ENCODE measurements at regions not wholly inside any gene's neighbourhood (a gene's known extent, or its start where the extent isn't known, plus 50 kb on each side); places are given as distances from the start of the nearest gene placed in this dataset.
A peak's percentile ranks its signal among the peaks of the same experiment; 100 is the strongest.
"Not testable (repeated sequence)": the region's sequence is repeated elsewhere in the genome, so short reads cannot be mapped to it uniquely, and the experiment has no call there.

DNA sequence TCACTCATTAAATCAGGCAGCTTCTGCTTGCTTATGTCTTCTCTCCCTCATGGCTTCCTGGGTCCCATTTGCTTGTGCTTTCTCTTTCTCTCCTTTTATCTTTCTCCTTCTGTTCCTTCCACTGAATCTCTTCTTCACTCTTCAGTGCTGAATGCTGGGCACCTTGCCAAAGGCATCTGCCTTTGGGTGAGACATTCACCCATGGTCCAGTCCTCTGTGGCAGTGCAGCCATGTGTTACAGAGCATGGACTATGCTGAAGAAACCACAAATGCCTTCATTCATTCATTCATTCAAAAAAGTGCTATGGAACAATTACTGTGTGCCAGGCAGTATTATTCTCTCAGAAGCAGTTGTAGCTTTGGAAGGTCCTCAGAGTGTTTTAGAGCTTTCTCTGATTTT is 344.4 kb upstream of the STXBP6 start:
- no peak for DNase-seq
- in situ Hi-C loops (cut with HindIII; ENCODE audit: low pct_ligation_motif_present, low sequenced_read_pairs), result no loop called here

DNA sequence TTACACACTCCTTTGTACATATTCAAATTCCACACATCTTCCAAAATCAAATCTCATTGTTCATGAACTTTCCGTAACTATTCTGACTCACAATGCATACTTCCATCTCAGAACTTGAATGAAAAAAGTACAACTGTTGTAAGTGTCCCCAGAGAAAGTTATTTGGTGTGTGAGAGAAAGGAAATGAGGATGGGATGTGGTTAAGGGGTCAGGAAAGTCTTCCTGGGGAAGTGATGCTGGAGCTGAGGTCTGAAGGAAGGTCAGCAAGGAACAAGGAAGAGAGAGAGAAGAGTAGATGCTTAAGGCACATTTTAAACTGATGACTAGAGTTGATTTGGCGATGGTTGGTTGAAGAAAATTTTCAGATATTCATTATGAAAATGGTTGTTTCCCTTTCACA is 340.0 kb upstream of the STXBP6 start:
- H3K27ac ChIP-seq, result no peak overlapping the region
- no peaks in the 10 kb centered on the region for H3K27me3 ChIP-seq (replicated peaks)
- H3K4me3 ChIP-seq (ENCODE audit: low read depth, low read length), result no peak overlapping the region
- no peaks in the 10 kb centered on the region for H3K36me3 ChIP-seq (replicated peaks)
- TF ChIP-seq, protein P1, sequence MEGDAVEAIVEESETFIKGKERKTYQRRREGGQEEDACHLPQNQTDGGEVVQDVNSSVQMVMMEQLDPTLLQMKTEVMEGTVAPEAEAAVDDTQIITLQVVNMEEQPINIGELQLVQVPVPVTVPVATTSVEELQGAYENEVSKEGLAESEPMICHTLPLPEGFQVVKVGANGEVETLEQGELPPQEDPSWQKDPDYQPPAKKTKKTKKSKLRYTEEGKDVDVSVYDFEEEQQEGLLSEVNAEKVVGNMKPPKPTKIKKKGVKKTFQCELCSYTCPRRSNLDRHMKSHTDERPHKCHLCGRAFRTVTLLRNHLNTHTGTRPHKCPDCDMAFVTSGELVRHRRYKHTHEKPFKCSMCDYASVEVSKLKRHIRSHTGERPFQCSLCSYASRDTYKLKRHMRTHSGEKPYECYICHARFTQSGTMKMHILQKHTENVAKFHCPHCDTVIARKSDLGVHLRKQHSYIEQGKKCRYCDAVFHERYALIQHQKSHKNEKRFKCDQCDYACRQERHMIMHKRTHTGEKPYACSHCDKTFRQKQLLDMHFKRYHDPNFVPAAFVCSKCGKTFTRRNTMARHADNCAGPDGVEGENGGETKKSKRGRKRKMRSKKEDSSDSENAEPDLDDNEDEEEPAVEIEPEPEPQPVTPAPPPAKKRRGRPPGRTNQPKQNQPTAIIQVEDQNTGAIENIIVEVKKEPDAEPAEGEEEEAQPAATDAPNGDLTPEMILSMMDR (IDR thresholded peaks at IDR 0.05; ENCODE audit: low read depth, low read length, missing control alignments), result no peak
- in situ Hi-C loops (cut with HindIII; ENCODE audit: low pct_ligation_motif_present, low sequenced_read_pairs), result no loop called here
- no peak for DNase-seq

More for the DNA sequence above, 344.4 kb upstream of the STXBP6 start:
- Histone ChIP-seq H3K36me3 (replicated peaks) (no peaks in the 10 kb centered on the region), H3K27me3 (replicated peaks) (no peaks in the 10 kb centered on the region), H3K27ac (no peak overlapping the region), H3K4me3 (ENCODE audit: low read depth, low read length) (no peak overlapping the region)
- TF ChIP-seq, protein P1 (IDR thresholded peaks at IDR 0.05; ENCODE audit: low read depth, low read length, missing control alignments), result no peak

DNA sequence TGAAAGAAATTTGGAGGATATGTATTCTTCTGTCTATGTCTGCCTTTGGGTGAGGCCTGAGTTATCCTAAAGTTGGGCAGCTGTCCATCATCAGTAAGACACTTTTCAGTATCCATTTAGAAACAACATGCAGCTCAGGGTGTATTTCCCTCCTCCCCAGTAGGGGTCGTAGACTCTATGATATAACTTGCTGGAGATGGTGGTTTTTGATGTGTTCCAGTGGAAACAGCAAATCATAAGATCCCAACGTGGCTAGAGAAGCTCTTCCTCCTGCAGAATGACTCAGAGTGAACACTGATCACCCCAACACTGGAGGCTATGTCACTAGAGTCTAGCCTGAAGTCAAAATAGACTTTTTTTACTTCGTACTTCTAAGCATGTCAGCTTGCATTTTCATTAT is 331.6 kb upstream of the STXBP6 start:
- Histone ChIP-seq H3K27me3 (replicated peaks) (no peaks in the 10 kb centered on the region), H3K27ac (no peak overlapping the region), H3K4me3 (ENCODE audit: low read depth, low read length) (no peak overlapping the region), H3K36me3 (replicated peaks) (no peaks in the 10 kb centered on the region)
- TF ChIP-seq, protein P1 (IDR thresholded peaks at IDR 0.05; ENCODE audit: low read depth, low read length, missing control alignments), result peak; percentile 14
- no peak for DNase-seq
- in situ Hi-C loops (cut with HindIII; ENCODE audit: low pct_ligation_motif_present, low sequenced_read_pairs), result no loop called here

DNA sequence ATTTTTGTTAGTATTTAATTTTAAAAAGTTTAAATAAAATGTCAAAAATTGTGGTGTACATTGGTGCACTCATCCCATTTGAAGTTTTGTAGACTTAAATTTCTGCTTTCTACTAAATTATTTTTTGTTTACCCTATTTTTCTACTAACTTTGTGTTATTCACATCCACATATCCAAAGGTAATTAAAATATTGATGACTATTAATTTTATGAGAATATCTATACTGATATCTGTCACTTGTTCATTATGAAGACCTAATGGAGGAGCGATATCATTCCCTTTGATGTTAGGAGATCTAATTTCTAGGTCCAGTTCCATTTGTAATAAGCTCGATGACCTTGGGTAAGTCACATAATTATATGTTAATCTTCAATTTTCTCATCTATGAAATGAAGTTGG is 325.7 kb upstream of the STXBP6 start:
- TF ChIP-seq, protein P1 (IDR thresholded peaks at IDR 0.05; ENCODE audit: low read depth, low read length, missing control alignments), result no peak
- Histone ChIP-seq H3K4me3 (ENCODE audit: low read depth, low read length) (no peak overlapping the region), H3K36me3 (replicated peaks) (no peaks in the 10 kb centered on the region), H3K27me3 (replicated peaks) (no peaks in the 10 kb centered on the region), H3K27ac (no peak overlapping the region)
- in situ Hi-C loops (cut with HindIII; ENCODE audit: low pct_ligation_motif_present, low sequenced_read_pairs), result no loop called here
- DNase-seq, result no peak

DNA sequence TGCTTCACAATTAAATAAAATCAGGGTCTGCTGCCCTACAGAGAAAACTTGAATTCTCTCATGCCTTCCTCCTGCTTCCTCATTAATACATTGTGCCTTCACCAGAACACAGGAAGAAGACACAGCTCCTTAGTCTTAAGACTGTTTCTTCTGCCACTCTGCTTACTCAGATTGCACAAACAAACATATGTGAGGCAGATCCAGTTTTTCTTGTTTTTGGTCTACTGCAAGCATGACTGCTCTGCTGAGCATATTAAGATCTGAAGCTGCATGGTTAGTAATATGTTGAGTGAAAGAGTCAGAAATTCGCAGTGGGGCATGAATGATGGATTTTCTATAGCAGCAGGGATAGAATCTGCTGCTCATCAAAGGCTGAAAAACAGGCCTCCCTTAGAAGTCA is 321.1 kb upstream of the STXBP6 start:
- TF ChIP-seq, protein P1 (IDR thresholded peaks at IDR 0.05; ENCODE audit: low read depth, low read length, missing control alignments), result no peak
- no peak overlapping the region for H3K27ac ChIP-seq
- in situ Hi-C loops (cut with HindIII; ENCODE audit: low pct_ligation_motif_present, low sequenced_read_pairs), result no loop called here

DNA sequence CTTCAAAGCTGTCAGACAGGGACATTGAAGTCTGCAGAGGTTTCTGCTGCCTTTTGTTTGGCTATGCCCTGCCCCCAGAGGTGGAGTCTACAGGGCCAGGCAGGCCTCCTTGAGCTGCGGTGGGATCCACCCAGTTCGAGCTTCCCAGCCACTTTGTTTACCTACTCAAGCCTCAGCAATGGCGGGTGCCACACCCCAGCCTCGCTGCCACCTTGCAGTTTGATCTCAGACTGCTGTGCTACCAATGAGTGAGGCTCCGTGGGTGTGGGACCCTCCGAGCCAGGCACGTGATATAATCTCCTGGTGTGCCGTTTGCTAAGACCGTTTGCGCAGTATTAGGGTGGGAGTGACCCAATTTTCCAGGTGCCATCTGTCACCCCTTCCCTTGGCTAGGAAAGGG is 320.1 kb upstream of the STXBP6 start:
- H3K27ac ChIP-seq; H3K4me3 ChIP-seq (ENCODE audit: low read depth, low read length); DNase-seq; H3K27me3 ChIP-seq (replicated peaks); H3K36me3 ChIP-seq (replicated peaks); in situ Hi-C loops (cut with HindIII; ENCODE audit: low pct_ligation_motif_present, low sequenced_read_pairs): not testable (repeated sequence)

More for the DNA sequence above, 321.1 kb upstream of the STXBP6 start:
- H3K27me3 ChIP-seq (replicated peaks), result no peaks in the 10 kb centered on the region
- no peak for DNase-seq
- H3K4me3 ChIP-seq (ENCODE audit: low read depth, low read length), result no peak overlapping the region
- no peaks in the 10 kb centered on the region for H3K36me3 ChIP-seq (replicated peaks)

Data from brain microvascular endothelial cell (primary cell).